IMR-90 (cell line): ENCODE measurements at regions not wholly inside any gene's neighbourhood (a gene's known extent, or its start where the extent isn't known, plus 50 kb on each side); places are given as distances from the start of the nearest gene placed in this dataset.

Source experiments
- ATAC-seq: fragments of 200-7000 bp; cut with Tn5 transposase; 2 replicates; pipeline ENCODE4 v1.9.1; 2020; ENCODE audit warnings: low read depth, mild to moderate bottlenecking, moderate library complexity
- BruUV-seq: library from RNA; stranded (reverse); fragments of 400-500 nt; replicated peaks from 2 replicates; lab custom pipeline; 2021; lab: Mats Ljungman, UMichigan
- CTCF ChIA-PET: fragments of 300-600 bp; formaldehyde crosslinking; extraction: SDS; loops from one replicate; lab custom pipeline; 2021; ENCODE audit warnings: antibody characterized with exemption; lab: Yijun Ruan, JAX
- POLR2A ChIA-PET: fragments of 300-600 bp; sonication (Branson Sonifier 250); formaldehyde crosslinking; loops from one replicate; lab custom pipeline; 2022; ENCODE audit warnings: antibody characterized with exemption; ENCODE audit not compliant: unreplicated experiment; lab: Charles Lee
- DNase-seq: peaks from one replicate; pipeline ENCODE4 v3.0.0; 2013
- H2AFZ ChIP-seq: replicated peaks from 2 replicates; pipeline ENCODE3; 2013; ENCODE audit warnings: low read length, mild to moderate bottlenecking; ENCODE audit not compliant: poor library complexity
- H2AK5ac ChIP-seq: 2 replicates; pipeline ENCODE4 v1.6.1; 2013; ENCODE audit warnings: low read depth, low read length, inconsistent platforms
- H2AK9ac ChIP-seq: replicated peaks from 2 replicates; pipeline ENCODE3; 2013; ENCODE audit warnings: mild to moderate bottlenecking, low read depth, low read length, moderate library complexity; ENCODE audit not compliant: poor library complexity
- H2BK120ac ChIP-seq: 2 replicates; pipeline ENCODE4 v1.6.1; 2013; ENCODE audit warnings: low read depth, low read length, inconsistent platforms
- H2BK15ac ChIP-seq: 3 replicates; pipeline ENCODE4 v1.6.1; 2013; ENCODE audit warnings: low read depth, low read length, inconsistent platforms
- H2BK20ac ChIP-seq: 2 replicates; pipeline ENCODE4 v1.6.1; 2013; ENCODE audit warnings: low read depth, mild to moderate bottlenecking, inconsistent platforms, low read length, moderate library complexity
- H2BK5ac ChIP-seq: 2 replicates; pipeline ENCODE4 v1.6.1; 2013; ENCODE audit warnings: mild to moderate bottlenecking, low read depth, low read length, inconsistent platforms; ENCODE audit not compliant: poor library complexity, severe bottlenecking
- H3K14ac ChIP-seq: replicated peaks from 2 replicates; pipeline ENCODE4 v1.6.1; 2013; ENCODE audit warnings: low read depth, low read length, inconsistent platforms
- H3K18ac ChIP-seq: 2 replicates; pipeline ENCODE4 v1.6.1; 2013; ENCODE audit warnings: low read depth, low read length, control low read depth
- H3K23ac ChIP-seq: 2 replicates; pipeline ENCODE4 v1.6.1; 2013; ENCODE audit warnings: low read depth, low read length, inconsistent platforms
- H3K27ac ChIP-seq: 2 replicates; pipeline ENCODE4 v1.5.1; 2013; ENCODE audit warnings: mild to moderate bottlenecking, control low read depth, low read length; ENCODE audit not compliant: insufficient read depth
- H3K27me3 ChIP-seq: 2 replicates; pipeline ENCODE4 v1.6.1; 2013; ENCODE audit warnings: low read length; ENCODE audit not compliant: control insufficient read depth, insufficient read depth
- H3K36me3 ChIP-seq: 2 replicates; pipeline ENCODE4 v1.6.1; 2013; ENCODE audit warnings: low read length, mixed read lengths; ENCODE audit not compliant: control insufficient read depth, insufficient read depth
- H3K4ac ChIP-seq: 2 replicates; pipeline ENCODE4 v1.6.1; 2013; ENCODE audit warnings: low read depth, low read length, inconsistent platforms
- H3K4me1 ChIP-seq: 2 replicates; pipeline ENCODE4 v1.6.1; 2013; ENCODE audit warnings: low read length, mixed read lengths; ENCODE audit not compliant: control insufficient read depth, insufficient read depth
- H3K4me2 ChIP-seq: 2 replicates; pipeline ENCODE4 v1.6.1; 2013; ENCODE audit warnings: low read depth, mild to moderate bottlenecking, control low read depth, low read length, moderate library complexity
- H3K4me3 ChIP-seq: 2 replicates; pipeline ENCODE4 v1.5.1; 2013; ENCODE audit warnings: low read depth, mild to moderate bottlenecking, control low read depth, low read length, moderate library complexity; ENCODE audit not compliant: insufficient read depth
- H3K56ac ChIP-seq: 2 replicates; pipeline ENCODE4 v1.6.1; 2013; ENCODE audit warnings: low read length, inconsistent platforms; ENCODE audit not compliant: insufficient read depth; ENCODE audit errors: extremely low read depth
- H3K79me1 ChIP-seq, 2 experiments: 2 replicates each; pipeline ENCODE4 v1.6.1; 2013; ENCODE audit warnings: low read length in 2 of 2, inconsistent platforms in 1 of 2, low read depth in 1 of 2
- H3K9ac ChIP-seq: 2 replicates; pipeline ENCODE4 v1.6.1; 2013; ENCODE audit warnings: low read depth, low read length, control low read depth
- H3K9me1 ChIP-seq: 2 replicates; pipeline ENCODE4 v1.6.1; 2013; ENCODE audit warnings: low read length, inconsistent platforms; ENCODE audit not compliant: insufficient read depth
- H3K9me3 ChIP-seq: 2 replicates; pipeline ENCODE4 v1.6.1; 2013; ENCODE audit warnings: low read length; ENCODE audit not compliant: control insufficient read depth, insufficient read depth
- H4K20me1 ChIP-seq: 2 replicates; pipeline ENCODE4 v1.6.1; 2013; ENCODE audit warnings: low read length, inconsistent platforms; ENCODE audit not compliant: insufficient read depth
- H4K5ac ChIP-seq: 2 replicates; pipeline ENCODE4 v1.6.1; 2013; ENCODE audit warnings: mild to moderate bottlenecking, low read depth, low read length, control low read depth
- H4K8ac ChIP-seq, 2 experiments: 2 replicates each; pipeline ENCODE4 v1.6.1; 2013; ENCODE audit warnings: low read depth in 2 of 2, low read length in 2 of 2, control low read depth in 1 of 2, inconsistent platforms in 1 of 2
- H4K91ac ChIP-seq: 2 replicates; pipeline ENCODE4 v1.6.1; 2013; ENCODE audit warnings: low read depth, low read length, inconsistent platforms; ENCODE audit not compliant: insufficient read depth
- BHLHE40 ChIP-seq: fragments of 150-350 bp; IDR thresholded peaks from 2 replicates; pipeline ENCODE4 v1.6.1; 2016; ENCODE audit warnings: mild to moderate bottlenecking, low read depth, low read length
- CHD1 ChIP-seq: IDR thresholded peaks from 2 replicates; pipeline ENCODE4 v1.6.1; 2012; ENCODE audit warnings: low read depth, low read length, improper control_type of control experiment
- ELK1 ChIP-seq: fragments of 150-350 bp; IDR thresholded peaks from 2 replicates; pipeline ENCODE4 v1.6.1; 2016; ENCODE audit warnings: low read depth, mild to moderate bottlenecking, low read length, moderate library complexity, borderline replicate concordance
- MAFK ChIP-seq: IDR thresholded peaks from 2 replicates; pipeline ENCODE4 v1.6.1; 2012; ENCODE audit warnings: low read depth, low read length, improper control_type of control experiment
- MAZ ChIP-seq: IDR thresholded peaks from 2 replicates; pipeline ENCODE4 v1.6.1; 2012; ENCODE audit warnings: low read depth, mild to moderate bottlenecking, low read length, improper control_type of control experiment, moderate library complexity, borderline replicate concordance
- NFE2L2 ChIP-seq: fragments of 150-350 bp; IDR thresholded peaks from 2 replicates; pipeline ENCODE4 v1.6.1; 2016; ENCODE audit warnings: low read depth, mild to moderate bottlenecking, low read length
- RAD21 ChIP-seq: IDR thresholded peaks from 2 replicates; pipeline ENCODE4 v1.6.1; 2012; ENCODE audit warnings: low read length, improper control_type of control experiment
- RFX5 ChIP-seq: IDR thresholded peaks from 2 replicates; pipeline ENCODE4 v1.8.0; 2012; ENCODE audit warnings: low read depth, mild to moderate bottlenecking, low read length, moderate library complexity
- SMC3 ChIP-seq: fragments of 150-350 bp; IDR thresholded peaks from 2 replicates; pipeline ENCODE4 v1.6.1; 2016; ENCODE audit warnings: low read depth, mild to moderate bottlenecking, antibody characterized with exemption, low read length, moderate library complexity
- WGBS, 2 experiments: methylation state at CpG; one replicate each; pipeline versions ENCODE4 v1.1.5 to v1.1.7; 2013; ENCODE audit warnings: missing lambda C conversion rate in 2 of 2; ENCODE audit not compliant: insufficient read length in 1 of 2; ENCODE audit errors: extremely low coverage in 2 of 2; 5-methylcytosine and 5-hydroxymethylcytosine counted together
- dilution Hi-C: fragments of 300-500 bp; cut with HindIII; formaldehyde crosslinking; loops from one replicate; pipeline ENCODE4 v1.14.3; 2018; ENCODE audit warnings: low sequenced_read_pairs; ENCODE audit not compliant: unreplicated experiment
- in situ Hi-C: fragments of 300-500 bp; cut with MboI; formaldehyde crosslinking; loops from 3 replicates; pipeline ENCODE4 v1.14.3; 2019; ENCODE audit warnings: low sequenced_read_pairs, inconsistent platforms, mixed read lengths
- intact Hi-C: fragments of 100-400 bp; cut with micrococcal nuclease; formaldehyde crosslinking; loops from 2 replicates; pipeline ENCODE4 v1.10.0; 2022

DNA sequence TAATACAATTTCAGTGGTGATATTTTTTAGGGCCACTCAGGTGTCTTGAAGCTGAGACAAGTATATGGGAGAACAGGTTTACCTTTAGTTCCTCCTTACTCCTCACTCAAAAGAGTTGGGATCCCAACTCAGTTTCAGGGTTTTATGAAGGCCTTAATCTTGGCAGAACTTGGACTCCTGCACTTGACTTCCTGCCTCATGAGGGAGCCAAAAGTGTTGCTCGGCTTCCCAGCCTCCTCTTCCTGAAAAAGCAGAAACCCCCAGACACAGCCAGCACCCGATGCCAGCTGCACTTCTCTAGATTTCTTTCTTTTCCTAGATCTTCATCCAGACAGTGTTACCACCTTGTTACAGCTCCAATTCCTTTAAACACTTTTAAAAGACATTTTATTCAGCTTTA lies 70.8 kb upstream of the TMPRSS2 start:
- Histone ChIP-seq H2AFZ (no peak overlapping the region), H2BK5ac (no peak overlapping the region), H3K4me1 (no peaks in the 10 kb centered on the region), H3K4me2 (no peak overlapping the region), H3K23ac (no peak overlapping the region), H4K91ac (no peak overlapping the region), H2AK5ac (no peak overlapping the region), H3K27ac (no peak overlapping the region), H2AK9ac (no peak overlapping the region), H3K79me1 (no peaks in the 10 kb centered on the region), H4K5ac (no peak overlapping the region), H3K4me3 (no peak overlapping the region), H2BK120ac (no peak overlapping the region), H3K9ac (no peak overlapping the region), H3K14ac (no peak overlapping the region), H3K9me1 (no peaks in the 10 kb centered on the region), H4K8ac (no peak overlapping the region), H2BK15ac (no peak overlapping the region), H3K4ac (no peak overlapping the region), H3K36me3 (no peaks in the 10 kb centered on the region), H4K20me1 (no peaks in the 10 kb centered on the region), H3K27me3 (no peaks in the 10 kb centered on the region; the same call in 1 of the 2 replicates), H3K9me3 (peaks cover 5% of the 10 kb centered on the region; the same call in 1 of the 2 replicates), H2BK20ac (no peak overlapping the region), H3K56ac (no peak overlapping the region), H3K18ac (no peak overlapping the region)
- ATAC-seq (no peak), DNase-seq (no peak)
- dilution Hi-C loops (no loop called here), intact Hi-C loops (no loop called here), in situ Hi-C loops (no loop called here)
- BruUV-seq, result no TSS peak
- no peak for TF ChIP-seq MAFK
- no peak for TF ChIP-seq CHD1
- no peak for TF ChIP-seq RFX5
- no peak for TF ChIP-seq RAD21
- no peak for TF ChIP-seq BHLHE40
- no peak for TF ChIP-seq MAZ
- no peak for TF ChIP-seq NFE2L2
- TF ChIP-seq ELK1, result no peak
- no peak for TF ChIP-seq SMC3
- ChIA-PET POLR2A (no interaction called here), CTCF (no interaction called here)
- no CpG with 5 or more reads among the region's 2 CpGs for WGBS, 2 experiments
